ENCODE measurements at regions not wholly inside any gene's neighbourhood (a gene's known extent, or its start where the extent isn't known, plus 50 kb on each side); places are given as distances from the start of the nearest gene placed in this dataset.
"Not testable (repeated sequence)": the region's sequence is repeated elsewhere in the genome, so short reads cannot be mapped to it uniquely, and the experiment has no call there.

DNA sequence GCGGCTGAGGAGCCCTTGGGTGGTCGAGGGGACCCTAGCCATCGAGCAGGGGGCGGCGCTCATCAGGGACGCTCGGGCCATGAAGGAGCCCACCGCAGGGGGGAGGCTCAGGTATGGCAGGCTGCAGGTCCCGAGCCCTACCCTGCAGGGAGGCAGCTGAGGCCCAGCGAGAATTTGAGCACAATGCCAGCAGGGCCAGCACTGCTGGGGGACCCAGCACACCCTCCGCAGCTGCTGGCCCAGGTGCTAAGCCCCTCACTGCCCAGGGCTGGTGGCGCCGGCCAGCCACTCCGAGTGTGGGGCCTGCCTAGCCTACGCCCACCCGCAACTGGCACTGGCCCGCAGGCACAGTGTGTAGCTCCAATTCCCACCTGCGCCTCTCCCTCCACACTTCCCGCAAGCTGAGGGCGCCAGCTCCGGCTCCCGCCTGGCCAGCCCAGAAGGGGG is 325.4 kb upstream of the FRG1 start:
- TF ChIP-seq, protein P1, sequence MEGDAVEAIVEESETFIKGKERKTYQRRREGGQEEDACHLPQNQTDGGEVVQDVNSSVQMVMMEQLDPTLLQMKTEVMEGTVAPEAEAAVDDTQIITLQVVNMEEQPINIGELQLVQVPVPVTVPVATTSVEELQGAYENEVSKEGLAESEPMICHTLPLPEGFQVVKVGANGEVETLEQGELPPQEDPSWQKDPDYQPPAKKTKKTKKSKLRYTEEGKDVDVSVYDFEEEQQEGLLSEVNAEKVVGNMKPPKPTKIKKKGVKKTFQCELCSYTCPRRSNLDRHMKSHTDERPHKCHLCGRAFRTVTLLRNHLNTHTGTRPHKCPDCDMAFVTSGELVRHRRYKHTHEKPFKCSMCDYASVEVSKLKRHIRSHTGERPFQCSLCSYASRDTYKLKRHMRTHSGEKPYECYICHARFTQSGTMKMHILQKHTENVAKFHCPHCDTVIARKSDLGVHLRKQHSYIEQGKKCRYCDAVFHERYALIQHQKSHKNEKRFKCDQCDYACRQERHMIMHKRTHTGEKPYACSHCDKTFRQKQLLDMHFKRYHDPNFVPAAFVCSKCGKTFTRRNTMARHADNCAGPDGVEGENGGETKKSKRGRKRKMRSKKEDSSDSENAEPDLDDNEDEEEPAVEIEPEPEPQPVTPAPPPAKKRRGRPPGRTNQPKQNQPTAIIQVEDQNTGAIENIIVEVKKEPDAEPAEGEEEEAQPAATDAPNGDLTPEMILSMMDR (IDR thresholded peaks at IDR 0.05; ENCODE audit: unreplicated experiment in 3 of 3) = no peak
- Mint-ChIP-seq H3K36me3 (ENCODE audit: low read depth) (peaks cover 6% of the 10 kb centered on the region), H3K4me3 (no peak overlapping the region), H3K27ac (no peak overlapping the region), H3K4me1 (peaks cover 8% of the 10 kb centered on the region), H3K27me3 (ENCODE audit: low read depth) (no peaks in the 10 kb centered on the region), H3K9me3 (peaks cover 30% of the 10 kb centered on the region)

DNA sequence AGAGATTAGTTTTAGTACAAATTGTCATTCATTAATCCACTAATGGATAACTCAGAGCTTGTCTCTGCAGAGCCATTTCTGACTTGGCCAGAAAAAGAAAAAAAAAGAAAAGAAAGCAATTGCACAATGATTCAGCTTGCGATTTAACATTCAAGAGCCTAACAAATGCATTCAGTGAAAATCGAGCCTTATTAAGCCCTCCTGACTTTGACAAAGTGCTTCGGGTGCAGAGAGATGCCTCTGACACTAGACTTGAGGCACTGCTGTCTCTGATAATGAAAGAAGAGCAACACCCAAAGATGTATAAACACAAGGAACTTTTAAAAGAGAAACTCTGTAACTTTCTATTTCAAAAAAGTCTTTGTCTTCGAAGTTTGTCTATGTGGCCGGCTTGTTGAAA is 322.9 kb upstream of the FRG1 start:
- not testable (repeated sequence) for H3K27ac Mint-ChIP-seq; H3K4me3 Mint-ChIP-seq; H3K4me1 Mint-ChIP-seq; H3K36me3 Mint-ChIP-seq (ENCODE audit: low read depth); H3K27me3 Mint-ChIP-seq (ENCODE audit: low read depth)
- peaks cover 21% of the 10 kb centered on the region for H3K9me3 Mint-ChIP-seq

DNA sequence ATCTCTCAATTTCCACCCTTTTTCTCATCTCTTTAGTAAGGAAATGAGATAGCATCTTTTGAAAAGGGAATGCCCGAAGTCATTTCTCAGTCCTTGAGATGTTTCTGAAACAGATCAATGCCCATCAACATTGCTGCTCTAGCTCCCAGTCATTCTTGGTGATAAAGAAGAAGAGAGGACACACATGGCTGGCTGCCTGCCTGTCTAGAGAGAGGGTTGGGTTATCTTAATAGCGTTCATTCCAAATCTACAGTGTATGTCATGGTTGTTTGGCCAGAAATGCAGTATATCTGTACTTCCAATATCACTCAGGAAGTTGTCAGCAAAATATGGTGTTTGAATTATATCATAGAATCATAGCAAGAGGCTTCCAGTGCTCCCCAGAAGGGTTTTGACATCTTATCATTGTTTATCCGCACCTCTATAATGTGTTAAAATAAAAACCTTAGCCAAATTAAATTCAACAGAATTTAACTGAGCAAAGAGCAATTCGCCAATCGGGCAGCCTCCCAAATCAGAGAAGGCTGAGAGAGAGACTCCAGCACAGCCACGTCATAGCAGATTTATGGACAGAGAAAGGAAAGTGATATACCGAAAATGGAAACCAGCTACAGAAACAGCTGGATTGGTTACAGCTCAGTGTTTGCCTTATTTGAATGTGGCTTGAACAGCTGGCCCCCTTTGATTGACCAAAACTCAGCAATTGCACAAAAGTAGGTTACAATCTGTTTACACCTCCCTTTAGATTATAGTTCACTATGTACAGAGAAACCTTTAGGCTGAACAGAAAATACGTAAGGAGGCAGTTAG is 321.0 kb upstream of the FRG1 start:
- not testable (repeated sequence) for H3K36me3 Mint-ChIP-seq (ENCODE audit: low read depth); H3K27me3 Mint-ChIP-seq (ENCODE audit: low read depth); H3K4me1 Mint-ChIP-seq; H3K4me3 Mint-ChIP-seq
- Mint-ChIP-seq H3K9me3 (peaks cover 13% of the 10 kb centered on the region), H3K27ac (peak overlapping the region in 1 of 3 experiments; percentile 48)

DNA sequence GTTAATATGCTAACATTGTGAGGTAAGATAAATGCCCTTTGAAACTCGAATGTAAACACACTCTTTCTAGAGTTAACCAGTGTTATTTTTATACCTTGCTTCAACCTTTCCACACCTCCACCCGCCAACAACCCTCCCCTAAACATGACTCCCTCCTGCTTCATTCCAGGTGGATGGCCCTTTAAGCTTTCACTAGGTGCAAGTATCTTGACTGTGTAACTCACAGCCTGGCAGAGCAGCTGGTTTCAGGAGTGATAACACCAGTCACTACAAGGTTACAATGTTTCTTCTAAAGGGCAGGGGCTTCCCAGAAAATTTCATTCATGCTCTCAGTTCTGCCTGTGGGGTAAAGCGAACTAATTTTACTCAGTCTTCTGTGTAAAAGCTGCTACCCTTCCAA is 318.1 kb upstream of the FRG1 start:
- not testable (repeated sequence) for H3K9me3 Mint-ChIP-seq; H3K27me3 Mint-ChIP-seq (ENCODE audit: low read depth); H3K27ac Mint-ChIP-seq; H3K4me3 Mint-ChIP-seq; H3K4me1 Mint-ChIP-seq; H3K36me3 Mint-ChIP-seq (ENCODE audit: low read depth)

DNA sequence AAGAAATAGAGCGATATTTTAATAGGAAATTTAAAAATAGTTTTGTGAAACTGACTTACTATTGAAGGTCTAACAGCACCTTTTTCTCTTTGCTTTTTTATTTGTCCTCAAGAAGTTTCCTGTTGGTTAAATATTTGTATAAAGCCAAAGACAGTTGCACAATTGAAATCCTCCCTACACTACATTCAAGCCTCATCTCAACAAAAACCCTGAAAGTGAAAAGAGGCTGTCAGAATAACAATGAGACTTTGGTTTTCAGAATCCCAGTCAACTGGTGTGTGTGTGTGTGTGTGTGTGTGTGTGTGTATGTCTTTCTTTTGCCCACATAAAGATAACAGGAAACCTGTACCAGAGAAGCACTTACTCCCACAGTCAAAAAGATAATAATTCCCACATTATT is 313.6 kb upstream of the FRG1 start:
- H3K4me1 Mint-ChIP-seq; H3K27ac Mint-ChIP-seq; H3K9me3 Mint-ChIP-seq; H3K27me3 Mint-ChIP-seq (ENCODE audit: low read depth); H3K36me3 Mint-ChIP-seq (ENCODE audit: low read depth); H3K4me3 Mint-ChIP-seq: not testable (repeated sequence)

DNA sequence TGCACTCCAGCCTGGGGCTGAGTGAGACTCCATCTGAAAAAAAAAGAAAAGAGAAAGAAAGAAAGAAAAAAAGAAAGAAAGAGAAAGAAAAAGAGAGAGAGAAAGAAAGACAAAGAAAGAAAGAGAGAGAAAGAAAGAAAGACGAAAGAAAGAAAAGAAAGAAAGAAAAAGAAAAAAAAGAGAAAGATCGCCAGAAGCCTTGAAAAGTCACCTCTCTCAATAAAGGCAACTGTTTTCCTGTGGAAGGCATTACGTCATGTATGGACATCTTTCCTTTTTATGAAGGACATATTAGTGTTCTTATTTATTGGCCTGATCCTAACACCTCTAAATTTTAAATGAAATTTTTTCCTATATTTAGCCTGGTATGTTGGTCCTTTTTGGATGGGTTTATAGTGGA is 310.9 kb upstream of the FRG1 start:
- H3K36me3 Mint-ChIP-seq (ENCODE audit: low read depth); H3K4me1 Mint-ChIP-seq; H3K27me3 Mint-ChIP-seq (ENCODE audit: low read depth); H3K27ac Mint-ChIP-seq; H3K4me3 Mint-ChIP-seq: not testable (repeated sequence)
- H3K9me3 Mint-ChIP-seq = peaks cover 11% of the 10 kb centered on the region

DNA sequence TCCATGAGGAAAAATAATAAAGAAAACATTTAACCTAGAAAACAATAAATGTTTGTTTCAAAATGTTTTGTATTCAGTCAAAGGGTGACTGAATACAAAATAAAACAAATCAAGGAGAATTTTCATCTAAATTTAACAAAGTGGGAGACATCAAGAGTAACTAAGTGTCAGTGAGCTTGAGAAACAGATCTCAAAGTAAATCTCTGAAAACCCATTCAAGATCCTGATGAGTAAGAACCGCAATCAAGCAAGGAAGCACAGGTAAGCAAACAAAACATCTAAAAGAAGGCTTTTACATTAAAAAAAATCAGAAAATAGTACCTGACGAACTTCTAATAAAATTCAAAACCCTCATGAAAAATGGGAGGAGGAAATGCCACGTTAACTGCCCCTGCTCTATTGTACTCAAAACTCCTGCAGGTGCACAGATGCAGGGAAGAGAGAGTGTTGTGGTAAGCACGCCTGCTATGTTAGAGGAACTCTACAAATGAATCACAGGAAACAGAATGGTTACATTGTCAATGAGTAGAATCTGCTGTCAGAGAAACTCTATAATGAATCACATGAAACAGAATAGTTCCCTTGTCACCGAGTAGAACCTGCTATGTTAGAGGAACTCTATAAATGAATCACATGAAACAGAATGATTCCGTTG is 309.6 kb upstream of the FRG1 start:
- H3K9me3 Mint-ChIP-seq = peaks cover 13% of the 10 kb centered on the region
- H3K4me3 Mint-ChIP-seq; H3K36me3 Mint-ChIP-seq (ENCODE audit: low read depth); H3K4me1 Mint-ChIP-seq; H3K27ac Mint-ChIP-seq; H3K27me3 Mint-ChIP-seq (ENCODE audit: low read depth): not testable (repeated sequence)

DNA sequence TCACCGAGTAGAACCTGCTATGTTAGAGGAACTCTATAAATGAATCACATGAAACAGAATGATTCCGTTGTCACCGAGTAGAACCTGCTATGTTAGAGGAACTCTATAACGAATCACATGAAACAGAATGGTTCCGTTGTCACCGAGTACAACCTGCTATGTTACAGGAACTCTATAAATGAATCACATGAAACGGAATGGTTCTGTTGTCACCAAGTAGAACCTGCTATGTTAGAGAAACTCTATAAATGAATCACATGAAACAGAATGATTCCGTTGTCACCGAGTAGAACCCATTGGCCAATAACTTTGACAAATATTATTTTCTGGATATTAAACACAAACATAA is 309.1 kb upstream of the FRG1 start:
- H3K36me3 Mint-ChIP-seq (ENCODE audit: low read depth); H3K27me3 Mint-ChIP-seq (ENCODE audit: low read depth); H3K4me3 Mint-ChIP-seq; H3K4me1 Mint-ChIP-seq; H3K27ac Mint-ChIP-seq: not testable (repeated sequence)
- peaks cover 13% of the 10 kb centered on the region for H3K9me3 Mint-ChIP-seq

DNA sequence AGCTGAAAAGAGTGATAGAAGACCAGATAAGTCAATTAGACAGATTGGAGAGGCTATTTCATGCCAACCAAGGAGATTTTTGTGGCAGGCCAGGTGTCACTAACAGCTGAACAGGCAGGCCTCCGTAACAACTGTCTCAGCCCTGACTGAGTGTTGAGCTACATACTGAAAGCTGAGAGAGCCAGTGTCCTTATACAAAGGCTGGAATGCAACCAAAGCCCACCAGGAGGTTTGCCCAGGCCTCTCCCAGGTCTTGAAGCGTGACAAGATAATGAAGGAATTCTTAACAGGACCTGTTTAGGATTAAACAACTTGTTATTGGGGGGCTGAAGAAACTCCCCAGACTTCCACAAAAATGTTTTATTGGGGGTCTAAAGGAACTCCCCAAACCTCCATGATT is 290.2 kb upstream of the FRG1 start:
- not testable (repeated sequence) for H3K36me3 Mint-ChIP-seq (ENCODE audit: low read depth); H3K27me3 Mint-ChIP-seq (ENCODE audit: low read depth); H3K4me3 Mint-ChIP-seq; H3K4me1 Mint-ChIP-seq; H3K27ac Mint-ChIP-seq
- H3K9me3 Mint-ChIP-seq = peaks cover 18% of the 10 kb centered on the region

DNA sequence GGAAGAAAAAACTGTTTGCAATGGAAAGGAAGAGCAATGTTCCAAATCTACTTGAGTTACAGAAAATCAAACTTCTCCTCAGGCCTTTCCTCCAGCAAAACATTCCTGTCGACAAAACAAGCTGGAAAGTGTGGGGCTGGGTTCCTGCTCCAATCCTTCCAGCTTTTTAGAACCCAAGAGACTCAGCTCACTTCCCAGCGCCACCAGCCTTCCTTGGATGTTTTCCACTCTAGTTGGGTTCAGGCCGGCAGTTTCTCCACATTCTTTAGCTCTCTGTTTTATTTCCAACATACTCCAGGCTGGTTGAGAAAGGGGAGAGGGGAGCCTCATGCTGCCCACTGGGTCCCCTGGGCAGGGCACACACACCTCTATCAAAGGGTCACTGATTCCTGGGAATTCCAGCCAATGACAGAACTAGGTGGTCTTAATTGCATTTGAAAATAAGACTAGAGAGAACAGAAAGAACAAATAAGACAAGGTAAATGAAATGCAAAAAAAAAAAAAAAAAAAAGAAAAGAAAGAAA is 287.5 kb upstream of the FRG1 start:
- not testable (repeated sequence) for H3K27me3 Mint-ChIP-seq (ENCODE audit: low read depth); H3K36me3 Mint-ChIP-seq (ENCODE audit: low read depth); H3K4me3 Mint-ChIP-seq; H3K27ac Mint-ChIP-seq
- Mint-ChIP-seq H3K9me3 (peaks cover 21% of the 10 kb centered on the region), H3K4me1 (peaks cover 13% of the 10 kb centered on the region)

DNA sequence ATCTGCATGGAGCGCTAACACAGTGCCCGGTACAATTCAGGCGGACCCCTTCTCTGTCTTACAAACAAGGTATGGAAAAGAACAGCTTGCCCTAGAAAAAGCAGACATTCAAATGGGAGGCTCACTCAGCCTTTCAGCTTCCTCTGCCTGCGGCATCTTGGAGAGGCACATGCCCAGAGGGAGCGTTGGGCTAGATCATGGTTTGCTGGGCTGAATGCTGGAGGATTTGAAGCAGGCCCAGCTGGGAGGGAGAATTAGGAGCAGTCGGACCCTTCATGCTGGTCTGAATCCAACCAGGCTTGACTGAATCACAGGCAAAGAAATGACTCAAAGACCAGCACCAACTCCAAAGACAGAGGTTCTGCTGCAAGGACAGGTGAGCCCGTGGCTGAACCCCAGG is 286.7 kb upstream of the FRG1 start:
- H3K27me3 Mint-ChIP-seq (ENCODE audit: low read depth); H3K27ac Mint-ChIP-seq; H3K4me3 Mint-ChIP-seq; H3K36me3 Mint-ChIP-seq (ENCODE audit: low read depth): not testable (repeated sequence)
- Mint-ChIP-seq H3K9me3 (peaks cover 27% of the 10 kb centered on the region), H3K4me1 (peaks cover 13% of the 10 kb centered on the region)

DNA sequence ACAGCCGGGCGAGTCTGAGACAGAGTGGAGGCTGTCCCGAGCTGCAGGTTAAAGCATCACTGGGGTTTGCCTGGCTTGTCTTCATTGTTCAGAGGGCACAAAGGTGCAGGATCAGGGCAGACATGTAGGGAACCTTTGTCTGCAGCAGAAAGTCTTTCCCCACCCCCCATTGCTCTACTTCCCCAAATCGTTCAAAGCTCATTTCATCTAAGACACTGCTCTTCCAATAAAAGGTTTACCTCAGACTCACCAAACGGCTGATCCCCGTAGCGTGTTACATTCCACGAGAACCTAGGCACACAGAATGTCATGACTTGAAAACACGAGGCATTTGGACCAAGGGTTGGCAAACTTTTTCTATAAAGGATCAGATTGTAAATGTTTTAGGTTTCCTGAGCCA is 286.3 kb upstream of the FRG1 start:
- Mint-ChIP-seq H3K4me1 (peaks cover 13% of the 10 kb centered on the region), H3K9me3 (peaks cover 29% of the 10 kb centered on the region)
- H3K27ac Mint-ChIP-seq; H3K27me3 Mint-ChIP-seq (ENCODE audit: low read depth); H3K4me3 Mint-ChIP-seq; H3K36me3 Mint-ChIP-seq (ENCODE audit: low read depth): not testable (repeated sequence)

DNA sequence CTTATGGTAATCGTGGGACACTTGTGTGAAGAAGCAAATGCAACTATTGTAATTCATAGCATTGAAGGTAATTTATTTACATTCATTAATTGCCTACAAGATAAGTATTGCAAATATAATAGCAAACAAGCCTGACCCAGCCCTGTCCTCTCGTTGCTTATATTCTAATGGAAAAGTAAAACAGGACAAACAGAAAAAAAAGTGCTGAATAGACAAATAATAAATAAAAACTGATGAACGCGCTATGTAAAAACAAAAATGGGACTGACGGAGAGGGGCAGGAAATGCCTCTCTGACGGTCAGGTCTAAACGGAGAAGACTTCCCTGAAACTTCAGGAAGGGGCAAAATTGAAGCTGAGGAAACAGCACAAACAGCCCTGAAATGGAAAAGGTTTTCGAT is 284.9 kb upstream of the FRG1 start:
- H3K36me3 Mint-ChIP-seq (ENCODE audit: low read depth); H3K27me3 Mint-ChIP-seq (ENCODE audit: low read depth); H3K4me3 Mint-ChIP-seq; H3K4me1 Mint-ChIP-seq; H3K27ac Mint-ChIP-seq: not testable (repeated sequence)
- peaks cover 27% of the 10 kb centered on the region for H3K9me3 Mint-ChIP-seq

Measured in nephron (organoid).